Lower lobe of right lung (tissue), 2 donors: ENCODE measurements at regions not wholly inside any gene's neighbourhood (a gene's known extent, or its start where the extent isn't known, plus 50 kb on each side); places are given as distances from the start of the nearest gene placed in this dataset.

Experiments used
- ATAC-seq, 2 donors: fragments of 200-7000 bp; cut with Tn5 transposase; one replicate each; pipeline ENCODE4 v1.9.1; 2020 to 2022; ENCODE audit warnings: mild to moderate bottlenecking in 2 of 2, moderate library complexity in 2 of 2
- DNase-seq: peaks from one replicate; pipeline ENCODE4 v3.0.0-alpha.2; 2020
- H3K27ac ChIP-seq: fragments of 200-600 bp; one replicate; pipeline ENCODE4 v1.8.0; 2022
- H3K27me3 ChIP-seq: fragments of 200-600 bp; one replicate; pipeline ENCODE4 v1.8.0; 2022; ENCODE audit warnings: low read depth
- H3K36me3 ChIP-seq: fragments of 200-600 bp; one replicate; pipeline ENCODE4 v1.8.0; 2022; ENCODE audit warnings: mild to moderate bottlenecking
- H3K4me1 ChIP-seq: fragments of 200-600 bp; one replicate; pipeline ENCODE4 v1.8.0; 2022
- H3K4me3 ChIP-seq: fragments of 200-600 bp; one replicate; pipeline ENCODE4 v1.8.0; 2022; ENCODE audit warnings: mild to moderate bottlenecking
- H3K9me3 ChIP-seq: fragments of 200-600 bp; one replicate; pipeline ENCODE4 v1.8.0; 2022
- CTCF ChIP-seq: fragments of 200-600 bp; IDR thresholded peaks from one replicate; pipeline ENCODE4 v1.8.0; 2022; ENCODE audit warnings: antibody characterized with exemption, mild to moderate bottlenecking
- intact Hi-C: fragments of 100-400 bp; cut with DNase I; formaldehyde crosslinking; loops from one replicate; pipeline ENCODE4 v1.11.0; 2022
- donor health status: DM: no; HTN: yes; CAD: no; lungs with severe emphysema.

GRCh38 chr17:14717859-14718258 is 417.0 kb downstream of the HS3ST3B1 start:
- Histone ChIP-seq H3K36me3 (no peaks in the 10 kb centered on the region), H3K4me1 (no peaks in the 10 kb centered on the region), H3K4me3 (no peak overlapping the region), H3K9me3 (no peaks in the 10 kb centered on the region), H3K27ac (no peak overlapping the region), H3K27me3 (no peaks in the 10 kb centered on the region)
- ATAC-seq = no peak
- TF ChIP-seq CTCF = no peak
- intact Hi-C loops = no loop called here
- no peak for DNase-seq

- intact Hi-C loops = no loop called here
- Histone ChIP-seq H3K27ac (no peak overlapping the region), H3K4me3 (no peak overlapping the region), H3K4me1 (no peaks in the 10 kb centered on the region), H3K9me3 (no peaks in the 10 kb centered on the region), H3K36me3 (no peaks in the 10 kb centered on the region), H3K27me3 (no peaks in the 10 kb centered on the region)
- DNase-seq = no peak
- no peak for ATAC-seq
- TF ChIP-seq CTCF = no peak
Measured at GRCh38 chr17:14715561-14715960, 414.7 kb downstream of the HS3ST3B1 start.

- H3K36me3 ChIP-seq = no peaks in the 10 kb centered on the region
- H3K9me3 ChIP-seq = no peaks in the 10 kb centered on the region
- H3K4me3 ChIP-seq = no peak overlapping the region
- intact Hi-C loops = no loop called here
- H3K27me3 ChIP-seq = no peaks in the 10 kb centered on the region
- H3K27ac ChIP-seq = no peak overlapping the region
- no peak for ATAC-seq
- no peak for TF ChIP-seq CTCF
- H3K4me1 ChIP-seq = no peaks in the 10 kb centered on the region
- DNase-seq = no peak
Measured at GRCh38 chr17:14712611-14713021, 411.7 kb downstream of the HS3ST3B1 start.

- H3K36me3 ChIP-seq = no peaks in the 10 kb centered on the region
- TF ChIP-seq CTCF = no peak
- no peak for DNase-seq
- no peak overlapping the region for H3K27ac ChIP-seq
- peaks cover 5% of the 10 kb centered on the region for H3K4me1 ChIP-seq
- no peaks in the 10 kb centered on the region for H3K9me3 ChIP-seq
- H3K27me3 ChIP-seq = no peaks in the 10 kb centered on the region
- intact Hi-C loops = no loop called here
- ATAC-seq = no peak
- H3K4me3 ChIP-seq = no peak overlapping the region
Measured at GRCh38 chr17:14704121-14704520, 403.2 kb downstream of the HS3ST3B1 start.

- TF ChIP-seq CTCF = no peak
- H3K27me3 ChIP-seq = no peaks in the 10 kb centered on the region
- no peaks in the 10 kb centered on the region for H3K9me3 ChIP-seq
- intact Hi-C loops = no loop called here
- no peaks in the 10 kb centered on the region for H3K36me3 ChIP-seq
- DNase-seq = no peak
- ATAC-seq = no peak
- no peak overlapping the region for H3K27ac ChIP-seq
- peaks cover 12% of the 10 kb centered on the region for H3K4me1 ChIP-seq
- H3K4me3 ChIP-seq = no peak overlapping the region
Measured at GRCh38 chr17:14701886-14702285, 401.0 kb downstream of the HS3ST3B1 start.
